PC-3 (cell line): ENCODE measurements at regions not wholly inside any gene's neighbourhood (a gene's known extent, or its start where the extent isn't known, plus 50 kb on each side); places are given as distances from the start of the nearest gene placed in this dataset.
A peak's percentile ranks its signal among the peaks of the same experiment; 100 is the strongest.

Experiments used
- ATAC-seq: fragments of 200-7000 bp; cut with Tn5 transposase; 2 replicates; pipeline ENCODE4 v1.9.1; 2020; ENCODE audit warnings: mild to moderate bottlenecking, moderate library complexity
- BruUV-seq: library from RNA; stranded (reverse); fragments of 400-500 nt; replicated peaks from 2 replicates; lab custom pipeline; 2021; lab: Mats Ljungman, UMichigan
- CTCF ChIA-PET: fragments of 300-600 bp; sonication (Branson Sonifier 250); formaldehyde crosslinking; loops from one replicate; lab custom pipeline; 2022; ENCODE audit warnings: antibody characterized with exemption; lab: Charles Lee
- POLR2A ChIA-PET: fragments of 300-600 bp; sonication (Branson Sonifier 250); formaldehyde crosslinking; loops from one replicate; lab custom pipeline; 2022; ENCODE audit warnings: antibody characterized with exemption; ENCODE audit not compliant: unreplicated experiment; lab: Charles Lee
- DNase-seq: peaks from one replicate; pipeline ENCODE4 v3.0.0-alpha.2; 2015
- H2AFZ ChIP-seq: fragments of 300-600 bp; sonication (generic); 2 replicates; pipeline ENCODE4 v1.6.0; 2016; ENCODE audit warnings: antibody characterized with exemption, low read length
- H3F3A ChIP-seq: fragments of 300-600 bp; sonication (generic); one replicate; pipeline ENCODE4 v1.6.0; 2017; ENCODE audit warnings: antibody characterized with exemption, low read length, control low read depth, mild to moderate bottlenecking; ENCODE audit not compliant: unreplicated experiment
- H3K27ac ChIP-seq: fragments of 300-600 bp; sonication (generic); 2 replicates; pipeline ENCODE4 v1.5.1; 2016; ENCODE audit warnings: mild to moderate bottlenecking, low read length
- H3K27me3 ChIP-seq: fragments of 300-600 bp; sonication (generic); 2 replicates; pipeline ENCODE4 v1.6.1; 2016; ENCODE audit warnings: low read length, mixed read lengths
- H3K36me3 ChIP-seq: fragments of 300-600 bp; sonication (generic); 2 replicates; pipeline ENCODE4 v1.6.1; 2016; ENCODE audit warnings: low read depth, mixed run types, low read length, mixed read lengths
- H3K4me1 ChIP-seq: fragments of 300-600 bp; sonication (generic); 2 replicates; pipeline ENCODE4 v1.5.1; 2016; ENCODE audit warnings: low read length; ENCODE audit not compliant: insufficient read depth
- H3K4me2 ChIP-seq: fragments of 300-600 bp; sonication (generic); 2 replicates; pipeline ENCODE4 v1.6.0; 2016; ENCODE audit warnings: low read length
- H3K4me3 ChIP-seq: fragments of 300-600 bp; sonication (generic); 2 replicates; pipeline ENCODE4 v1.5.1; 2016; ENCODE audit warnings: mild to moderate bottlenecking, low read length, mixed read lengths
- H3K79me2 ChIP-seq: fragments of 300-600 bp; sonication (generic); 2 replicates; pipeline ENCODE4 v1.6.1; 2017; ENCODE audit warnings: low read length, mixed read lengths
- H3K9ac ChIP-seq: fragments of 300-600 bp; sonication (generic); 2 replicates; pipeline ENCODE4 v1.6.0; 2016; ENCODE audit warnings: mild to moderate bottlenecking, low read length
- H3K9me2 ChIP-seq: fragments of 300-600 bp; sonication (generic); replicated peaks from 2 replicates; pipeline ENCODE4 v1.6.1; 2016; ENCODE audit warnings: mixed run types, low read length, mixed read lengths
- H3K9me3 ChIP-seq: fragments of 300-600 bp; sonication (generic); 2 replicates; pipeline ENCODE4 v1.6.1; 2016; ENCODE audit warnings: low read length, mixed read lengths
- H4K20me1 ChIP-seq: fragments of 300-600 bp; sonication (generic); 2 replicates; pipeline ENCODE4 v1.6.1; 2016; ENCODE audit warnings: low read length, mixed read lengths
- EZH2 ChIP-seq: fragments of 300-600 bp; sonication (generic); IDR thresholded peaks from one replicate; pipeline ENCODE4 v1.6.1; 2017; ENCODE audit warnings: antibody characterized with exemption, mild to moderate bottlenecking, low read length; ENCODE audit not compliant: unreplicated experiment
- EZH2phosphoT487 ChIP-seq: fragments of 300-600 bp; sonication (generic); IDR thresholded peaks from 2 replicates; pipeline ENCODE4 v1.6.1; 2018; ENCODE audit warnings: mild to moderate bottlenecking, antibody characterized with exemption, low read length, borderline replicate concordance
- intact Hi-C: fragments of 100-400 bp; cut with micrococcal nuclease; formaldehyde crosslinking; loops from 2 replicates; pipeline ENCODE4 v1.9.0; 2023
- TF ChIP-seq, protein P1 (sequence below): fragments of 300-600 bp; sonication (generic); conservative IDR thresholded peaks from 2 replicates; pipeline ENCODE4 v1.5.1; 2017; ENCODE audit warnings: antibody characterized with exemption, low read depth, mild to moderate bottlenecking, low read length

DNA sequence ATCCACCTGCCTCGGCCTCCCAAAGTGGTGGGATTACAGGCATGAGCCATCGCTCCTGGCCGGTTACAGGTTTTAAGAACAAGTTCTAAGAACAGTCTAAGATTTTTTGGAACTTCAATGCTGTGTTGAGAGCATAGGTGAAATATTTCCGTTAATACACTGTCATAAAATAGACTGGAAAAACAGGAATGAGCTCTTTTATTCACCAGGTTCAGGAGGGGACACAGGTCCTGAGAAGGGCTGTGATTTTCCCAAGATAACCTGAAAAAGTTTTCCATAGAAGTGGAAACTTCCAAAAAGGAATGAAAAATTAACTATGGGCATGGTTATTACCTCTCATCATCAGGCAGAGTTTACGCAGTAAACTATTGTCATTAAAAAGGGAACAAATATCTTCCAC, 97.6 kb upstream of the TMEM178A start:
- BruUV-seq: no TSS peak
- Histone ChIP-seq H3K9ac (no peak overlapping the region), H3F3A (peaks cover 3% of the 10 kb centered on the region), H3K79me2 (no peaks in the 10 kb centered on the region), H3K4me2 (peak overlapping the region; percentile 75), H3K9me3 (peaks cover 10% of the 10 kb centered on the region), H3K27me3 (no peaks in the 10 kb centered on the region), H3K36me3 (0 out of 2 replicates have a peak, but pooled peaks cover 3% of the 10 kb centered on the region), H3K4me3 (peak overlapping the region; percentile 35; the same call in 1 of the 2 replicates), H3K27ac (peak overlapping the region; percentile 68), H3K4me1 (peaks cover 41% of the 10 kb centered on the region), H3K9me2 (no peaks in the 10 kb centered on the region), H4K20me1 (no peaks in the 10 kb centered on the region), H2AFZ (no peak overlapping the region)
- DNase-seq (peak; percentile 88), ATAC-seq (peak; percentile 74)
- TF ChIP-seq EZH2phosphoT487: no peak
- no peak for TF ChIP-seq EZH2
- TF ChIP-seq, protein P1, sequence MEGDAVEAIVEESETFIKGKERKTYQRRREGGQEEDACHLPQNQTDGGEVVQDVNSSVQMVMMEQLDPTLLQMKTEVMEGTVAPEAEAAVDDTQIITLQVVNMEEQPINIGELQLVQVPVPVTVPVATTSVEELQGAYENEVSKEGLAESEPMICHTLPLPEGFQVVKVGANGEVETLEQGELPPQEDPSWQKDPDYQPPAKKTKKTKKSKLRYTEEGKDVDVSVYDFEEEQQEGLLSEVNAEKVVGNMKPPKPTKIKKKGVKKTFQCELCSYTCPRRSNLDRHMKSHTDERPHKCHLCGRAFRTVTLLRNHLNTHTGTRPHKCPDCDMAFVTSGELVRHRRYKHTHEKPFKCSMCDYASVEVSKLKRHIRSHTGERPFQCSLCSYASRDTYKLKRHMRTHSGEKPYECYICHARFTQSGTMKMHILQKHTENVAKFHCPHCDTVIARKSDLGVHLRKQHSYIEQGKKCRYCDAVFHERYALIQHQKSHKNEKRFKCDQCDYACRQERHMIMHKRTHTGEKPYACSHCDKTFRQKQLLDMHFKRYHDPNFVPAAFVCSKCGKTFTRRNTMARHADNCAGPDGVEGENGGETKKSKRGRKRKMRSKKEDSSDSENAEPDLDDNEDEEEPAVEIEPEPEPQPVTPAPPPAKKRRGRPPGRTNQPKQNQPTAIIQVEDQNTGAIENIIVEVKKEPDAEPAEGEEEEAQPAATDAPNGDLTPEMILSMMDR: no peak
- POLR2A ChIA-PET: interaction anchor here (0.7 kb wide), 1 partner anchor 15 kb away, joined by 4 read pairs; no protein-coding TSS in a partner anchor
- intact Hi-C loops: no loop called here
- CTCF ChIA-PET: no interaction called here

DNA sequence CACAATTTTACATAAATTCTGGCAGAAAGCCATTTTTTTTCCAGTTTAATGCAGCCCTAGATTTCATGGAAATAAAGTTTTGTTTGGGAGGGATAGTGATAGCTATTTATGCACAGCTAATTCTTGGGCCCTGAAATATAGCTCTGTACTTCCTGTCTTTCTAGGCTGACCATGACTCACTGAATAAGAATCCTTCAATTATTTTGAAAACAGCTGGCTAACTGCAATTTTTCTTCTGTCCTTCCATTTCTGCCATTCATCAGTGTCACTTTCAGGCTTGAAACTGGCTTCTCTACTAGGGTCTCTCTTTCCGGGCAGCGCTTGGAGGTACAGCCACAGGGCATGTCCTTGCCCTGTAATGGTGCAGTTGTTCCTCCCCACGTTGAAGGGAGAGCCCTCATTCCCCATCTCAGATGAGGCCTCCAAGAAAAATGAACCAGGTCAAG, 97.1 kb upstream of the TMEM178A start:
- BruUV-seq: no TSS peak
- Histone ChIP-seq H3K27me3 (no peaks in the 10 kb centered on the region), H3K27ac (peak overlapping the region; percentile 68), H3K9me3 (peaks cover 8% of the 10 kb centered on the region), H3K9ac (no peak overlapping the region), H3K4me1 (peaks cover 41% of the 10 kb centered on the region), H3K36me3 (0 out of 2 replicates have a peak, but pooled peaks cover 3% of the 10 kb centered on the region), H3F3A (peaks cover 3% of the 10 kb centered on the region), H3K79me2 (no peaks in the 10 kb centered on the region), H3K4me3 (peak overlapping the region; percentile 35; the same call in 1 of the 2 replicates), H4K20me1 (no peaks in the 10 kb centered on the region), H3K4me2 (peak overlapping the region; percentile 75), H2AFZ (no peak overlapping the region), H3K9me2 (no peaks in the 10 kb centered on the region)
- TF ChIP-seq, protein P1: no peak
- TF ChIP-seq EZH2: no peak
- TF ChIP-seq EZH2phosphoT487: no peak
- ChIA-PET CTCF (interaction anchor here (0.6 kb wide), 1 partner anchor 25 kb away, joined by 3 read pairs; no protein-coding TSS in a partner anchor), POLR2A (interaction anchor here (0.6 to 0.7 kb wide), 2 partner anchors 14 to 52 kb away, joined by 4 read pairs; no protein-coding TSS in a partner anchor)
- intact Hi-C loops: no loop called here
- ATAC-seq (peak; percentile 92), DNase-seq (peak; percentile 84)

DNA sequence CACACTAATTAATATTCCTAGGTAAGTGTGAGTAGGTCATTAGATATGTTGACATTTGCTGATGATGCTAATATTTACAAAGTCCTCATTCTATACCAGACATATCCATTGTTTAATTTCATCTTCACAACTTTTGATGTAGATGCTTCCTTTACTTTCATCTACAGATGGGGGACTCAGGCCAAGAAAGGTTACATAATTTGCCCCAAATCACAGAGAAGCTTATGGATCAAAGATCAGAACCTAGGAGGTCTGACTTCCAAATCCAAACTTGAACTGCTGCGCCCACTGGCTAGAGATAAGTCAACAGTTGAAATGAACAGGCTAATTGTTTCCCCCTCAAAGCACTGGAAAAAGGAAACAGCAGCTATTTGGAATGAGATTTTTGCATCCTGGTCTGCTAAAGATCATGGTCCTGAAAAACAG, 95.6 kb upstream of the TMEM178A start:
- Histone ChIP-seq H3K9ac (no peak overlapping the region), H3K4me3 (no peak overlapping the region), H3K79me2 (no peaks in the 10 kb centered on the region), H3K4me1 (peaks cover 41% of the 10 kb centered on the region), H3K9me3 (no peaks in the 10 kb centered on the region), H3K36me3 (no peaks in the 10 kb centered on the region), H3K4me2 (no peak overlapping the region), H3F3A (peaks cover 3% of the 10 kb centered on the region), H4K20me1 (no peaks in the 10 kb centered on the region), H3K9me2 (no peaks in the 10 kb centered on the region), H3K27me3 (no peaks in the 10 kb centered on the region), H3K27ac (no peak overlapping the region), H2AFZ (no peak overlapping the region)
- intact Hi-C loops: no loop called here
- no peak for ATAC-seq
- TF ChIP-seq, protein P1: no peak
- no peak for TF ChIP-seq EZH2phosphoT487
- TF ChIP-seq EZH2: no peak
- DNase-seq: no peak
- ChIA-PET POLR2A (interaction anchor here (0.6 kb wide), 1 partner anchor 90 kb away, joined by 30 read pairs; no protein-coding TSS in a partner anchor), CTCF (no interaction called here)
- no TSS peak for BruUV-seq
